GM03348 (cell line): ENCODE measurements at regions not wholly inside any gene's neighbourhood (a gene's known extent, or its start where the extent isn't known, plus 50 kb on each side); places are given as distances from the start of the nearest gene placed in this dataset.
"Not testable (repeated sequence)": the region's sequence is repeated elsewhere in the genome, so short reads cannot be mapped to it uniquely, and the experiment has no call there.

ENCODE experiments used
- DNase-seq: peaks from one replicate; pipeline ENCODE4 v3.0.0; 2012; ENCODE audit warnings: low spot score

DNA sequence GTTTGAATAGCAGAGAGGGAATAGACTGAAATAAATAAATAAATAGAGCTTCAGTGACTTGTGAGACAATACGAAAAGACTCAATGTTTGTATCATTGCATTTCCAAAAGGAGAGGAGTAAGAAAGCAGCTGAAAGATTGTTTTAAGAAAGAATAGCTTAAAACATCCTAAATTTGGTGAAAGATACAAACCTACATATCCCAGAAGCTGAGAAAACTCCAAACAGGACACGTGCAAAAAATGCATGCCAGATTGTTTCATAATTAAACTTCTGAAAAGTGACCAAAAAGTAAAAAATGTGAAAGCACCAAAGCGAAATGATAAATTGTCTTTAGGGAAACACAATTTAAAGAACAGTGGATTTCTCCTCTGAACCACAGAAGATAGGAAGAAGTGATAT, 711.0 kb downstream of the AACS start:
- no peak for DNase-seq

DNA sequence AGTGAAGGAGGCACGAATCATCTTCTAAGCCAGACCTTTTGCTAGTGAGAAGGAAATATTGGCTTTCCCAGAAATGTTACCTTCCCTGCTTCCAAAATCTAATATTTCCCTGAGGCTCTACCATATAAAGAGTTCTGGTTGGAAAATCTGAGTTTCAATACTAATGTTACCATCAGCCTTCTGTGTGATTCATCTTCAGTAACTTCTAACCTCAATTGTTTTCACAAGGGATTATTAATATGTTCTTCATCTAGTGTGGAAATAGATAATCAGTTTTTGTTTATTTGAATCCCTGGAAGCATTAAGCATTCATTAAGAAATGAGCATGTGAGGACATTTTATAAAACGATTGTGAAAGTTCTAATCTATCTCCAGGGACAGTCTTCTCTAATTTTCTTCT, 720.9 kb downstream of the AACS start:
- DNase-seq = no peak

DNA sequence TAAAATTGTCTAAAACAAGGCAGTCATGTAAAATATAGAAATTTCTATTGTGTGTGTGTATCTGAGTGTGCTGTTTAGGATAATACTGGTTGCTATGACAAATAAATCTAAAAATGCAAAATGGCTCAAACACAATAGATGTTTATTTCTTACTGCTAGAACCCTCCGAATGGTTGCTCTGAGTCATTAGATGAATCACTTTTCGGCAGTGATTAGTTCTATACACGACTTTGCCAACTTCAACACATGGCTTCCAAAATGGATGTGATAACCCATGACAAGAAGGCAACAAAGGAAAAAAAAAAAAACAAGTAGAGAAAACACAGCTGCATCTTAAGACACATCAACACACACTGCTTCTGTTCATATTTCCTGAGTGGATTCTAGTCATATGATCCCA, 729.2 kb downstream of the AACS start:
- no peak for DNase-seq

DNA sequence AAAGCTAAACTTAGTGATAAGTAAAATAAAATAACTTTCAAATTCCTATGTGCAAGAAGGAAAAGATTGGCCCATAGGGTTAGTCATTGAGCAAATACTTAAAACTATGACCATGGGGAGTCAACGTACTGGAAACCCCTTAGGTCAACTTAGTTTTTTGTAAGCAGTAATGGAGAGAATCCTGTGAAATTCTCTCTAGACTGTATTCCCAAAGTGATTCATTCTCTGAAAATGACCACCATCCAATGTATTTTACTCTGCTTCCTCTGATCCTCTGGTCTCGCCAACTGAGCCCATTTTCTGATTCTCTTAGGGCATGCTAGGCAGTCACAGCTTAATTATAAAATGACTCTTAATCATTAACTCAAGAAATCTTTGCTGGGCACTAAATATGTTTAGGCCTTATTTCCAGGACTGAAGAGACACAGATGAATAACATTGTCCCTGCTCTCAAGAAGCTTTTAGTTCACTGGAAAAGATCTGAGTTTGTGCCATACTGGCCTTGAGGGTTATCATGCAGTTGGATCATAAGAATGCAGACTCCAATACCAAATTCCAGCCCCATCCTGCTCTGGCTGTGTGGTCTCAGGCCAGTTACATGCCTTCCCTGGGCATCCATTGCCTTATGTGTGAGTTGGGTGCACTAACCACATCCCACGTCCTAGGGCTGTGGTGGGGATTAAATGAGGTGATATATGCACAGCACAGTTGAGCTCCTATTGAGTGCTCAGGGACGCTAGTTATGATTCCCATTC, 732.4 kb downstream of the AACS start:
- no peak for DNase-seq

DNA sequence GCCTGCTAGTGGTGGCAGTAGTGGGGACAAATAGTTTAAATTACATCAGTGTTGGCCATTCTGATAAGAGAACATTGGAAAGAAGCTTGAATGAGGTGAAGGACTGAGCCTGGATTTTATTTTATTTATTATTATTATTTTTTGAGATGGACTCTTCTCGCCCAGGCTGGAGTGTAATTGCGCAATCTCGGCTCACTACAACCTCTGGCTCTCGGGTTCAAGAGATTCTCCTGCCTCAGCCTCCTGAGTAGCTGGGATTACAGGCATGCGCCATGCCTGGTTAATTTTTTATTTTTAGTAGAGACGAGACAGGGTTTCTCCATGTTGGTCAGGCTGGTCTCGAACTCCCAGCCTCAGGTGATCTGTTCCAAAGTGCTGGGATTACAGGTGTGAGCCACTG, 739.4 kb downstream of the AACS start:
- DNase-seq = no peak

DNA sequence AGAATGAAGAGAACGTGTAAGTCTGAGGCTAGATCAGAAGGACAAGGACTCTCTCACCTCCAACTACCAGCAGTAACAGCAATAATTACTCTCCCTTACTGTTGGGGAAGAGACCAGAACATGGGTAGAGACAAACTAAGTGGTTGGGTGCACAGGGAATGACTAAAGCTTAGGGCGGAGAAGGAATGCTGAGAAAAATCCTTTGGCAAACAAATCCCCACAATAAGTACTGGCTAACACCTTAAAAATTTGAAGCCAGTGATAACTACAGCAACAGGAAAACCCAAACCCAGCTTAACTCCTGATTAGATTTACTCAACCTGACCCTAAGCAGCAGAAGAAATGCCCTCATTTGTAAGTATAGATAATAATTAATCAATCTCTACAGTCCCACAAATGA, 759.0 kb downstream of the AACS start:
- no peak for DNase-seq

DNA sequence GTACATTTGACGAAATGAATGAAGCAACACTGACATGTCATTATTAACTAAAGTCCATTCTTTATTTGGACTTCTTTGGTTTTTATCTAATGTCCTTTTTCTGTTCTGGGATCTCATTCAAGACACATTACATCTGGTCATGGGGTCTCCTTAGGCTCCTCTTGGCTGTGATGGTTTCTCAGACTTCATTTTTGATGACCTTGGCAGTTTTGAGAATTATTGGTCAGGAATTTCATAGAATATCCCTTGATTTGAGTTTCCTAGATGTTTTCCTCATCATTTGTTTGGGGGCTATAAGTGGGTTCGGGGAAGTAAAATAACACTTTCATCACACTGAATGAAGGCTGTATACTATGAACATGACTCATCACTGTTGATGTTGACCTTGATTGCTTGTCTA, 770.6 kb downstream of the AACS start:
- no peak for DNase-seq

DNA sequence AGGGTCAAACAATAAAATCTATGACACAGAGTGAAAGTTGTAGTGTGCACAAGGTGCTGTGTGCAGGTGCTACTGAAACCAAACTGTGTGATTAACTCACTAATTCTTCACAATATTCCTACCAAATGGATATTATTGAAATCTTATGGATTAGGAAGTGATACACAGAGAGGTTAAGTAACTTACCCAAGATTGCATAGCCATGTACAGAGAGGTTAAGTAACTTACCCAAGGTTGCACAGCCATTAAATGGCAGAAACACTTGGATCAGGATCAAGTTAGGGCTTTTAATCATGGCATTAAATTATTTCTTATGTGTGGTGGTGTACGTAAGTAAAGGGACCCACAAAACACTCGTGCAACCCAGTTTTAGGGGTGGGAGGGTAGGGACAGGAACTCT, 771.4 kb downstream of the AACS start:
- no peak for DNase-seq

DNA sequence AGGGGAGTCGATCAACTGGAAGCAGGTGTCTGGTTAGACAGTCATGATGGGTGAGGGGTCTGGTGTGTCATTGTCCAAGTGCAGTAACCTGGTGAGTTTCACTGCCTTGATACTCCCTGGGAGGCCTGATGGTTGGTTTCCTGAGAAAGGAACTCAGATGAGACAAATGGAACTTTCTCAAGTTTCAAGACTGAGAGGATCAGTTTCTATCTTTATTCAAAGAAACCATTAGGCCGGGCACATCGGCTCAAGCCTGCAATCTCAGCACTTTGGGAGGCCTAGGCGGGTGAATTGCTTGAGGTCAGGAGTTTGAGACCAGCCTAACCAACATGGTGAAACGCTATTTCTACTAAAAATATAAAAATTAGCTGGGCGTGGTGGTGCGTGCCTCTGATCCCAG, 776.1 kb downstream of the AACS start:
- DNase-seq = no peak

DNA sequence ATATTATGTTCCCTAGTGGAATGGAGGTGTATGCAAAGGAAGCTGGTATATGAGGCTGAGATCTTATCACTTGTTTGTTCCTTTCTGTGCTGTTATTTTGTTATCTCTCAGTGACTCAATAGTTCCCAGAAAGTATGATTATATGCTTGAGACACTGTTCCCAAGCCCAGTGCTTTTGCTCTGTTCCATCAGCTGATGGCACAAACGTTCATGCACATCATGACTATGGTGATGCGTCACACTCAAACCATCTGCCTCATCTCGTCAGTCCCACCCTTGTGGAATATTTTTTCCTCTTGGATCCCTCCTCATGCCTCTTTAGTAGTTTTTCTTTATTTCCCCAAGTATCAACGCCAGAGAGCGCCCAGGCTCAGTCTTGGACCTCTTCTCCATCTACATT, 786.9 kb downstream of the AACS start:
- no peak for DNase-seq

DNA sequence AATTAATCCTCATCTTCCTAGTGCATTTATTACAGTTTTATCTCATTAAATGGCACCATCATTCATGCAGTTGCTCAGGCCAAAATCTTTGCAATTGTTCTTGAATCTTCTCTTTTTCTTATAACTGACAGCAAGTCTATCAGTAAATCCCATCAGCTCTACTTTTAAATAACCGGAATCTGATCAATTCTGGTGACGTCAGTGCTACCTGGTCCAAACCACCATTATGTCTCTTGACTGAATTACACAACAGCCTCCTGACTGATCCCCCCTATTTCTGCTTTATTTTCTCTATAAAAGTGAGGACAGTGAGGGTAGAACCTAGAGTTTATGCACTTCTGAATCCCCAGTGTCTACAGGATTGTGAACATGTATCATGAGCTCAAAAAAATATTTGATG, 787.4 kb downstream of the AACS start:
- no peak for DNase-seq

DNA sequence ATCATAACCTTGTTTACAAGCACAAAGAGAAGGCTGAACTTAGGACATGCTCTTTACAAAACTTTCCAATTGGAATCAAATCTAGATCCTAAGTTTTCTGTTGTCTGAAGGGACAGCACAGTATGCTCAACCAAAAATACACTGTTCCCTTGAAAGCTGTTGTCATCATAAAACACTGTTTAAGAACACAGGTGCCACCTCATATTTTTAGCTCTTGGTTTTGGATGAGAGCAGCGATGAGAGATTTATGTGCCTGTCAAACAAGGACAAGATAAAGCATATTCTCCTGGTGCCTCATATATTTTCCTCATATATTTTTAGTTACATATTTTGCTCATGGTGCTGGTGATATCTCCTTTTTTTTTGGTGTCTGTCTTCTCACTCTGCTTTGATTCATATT, 788.4 kb downstream of the AACS start:
- no peak for DNase-seq

DNA sequence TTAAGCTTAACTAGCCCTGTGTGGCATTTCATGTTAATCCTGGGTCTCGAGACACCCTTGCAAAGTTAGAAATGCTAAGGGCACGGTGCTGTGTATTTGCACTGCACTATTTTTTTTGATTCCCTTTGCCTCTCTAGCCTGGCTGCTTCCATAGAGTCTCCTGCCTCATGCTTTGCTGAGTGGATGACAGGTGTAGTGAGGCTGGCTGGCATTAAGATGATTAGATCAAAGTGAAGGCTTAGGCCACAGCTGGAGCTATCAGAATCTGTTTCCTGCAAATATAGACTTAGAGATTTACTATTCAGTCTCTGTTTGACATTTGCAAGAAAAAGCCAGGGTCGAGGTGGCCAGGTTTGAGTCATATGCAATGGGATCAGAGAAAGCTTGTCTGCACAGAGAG, 791.1 kb downstream of the AACS start:
- no peak for DNase-seq

DNA sequence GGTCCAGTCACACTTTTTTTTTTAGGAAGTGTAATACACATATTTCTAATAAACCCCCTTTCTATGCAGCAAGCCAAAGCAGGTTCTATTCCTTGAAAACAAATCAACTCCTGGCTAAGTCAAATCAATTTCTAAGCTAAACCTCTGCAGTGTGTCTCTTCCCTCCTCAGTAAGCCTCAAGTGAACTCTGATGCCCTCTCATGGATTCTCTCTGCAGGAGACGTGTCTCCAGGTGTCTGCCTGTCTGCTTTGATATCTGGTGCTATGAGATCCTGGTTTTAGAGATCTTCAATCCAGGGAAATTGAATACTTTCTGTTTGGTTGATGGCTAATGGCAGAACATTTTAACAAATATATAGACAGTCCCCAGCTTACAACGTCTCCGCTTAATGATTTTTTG, 791.7 kb downstream of the AACS start:
- DNase-seq = no peak

DNA sequence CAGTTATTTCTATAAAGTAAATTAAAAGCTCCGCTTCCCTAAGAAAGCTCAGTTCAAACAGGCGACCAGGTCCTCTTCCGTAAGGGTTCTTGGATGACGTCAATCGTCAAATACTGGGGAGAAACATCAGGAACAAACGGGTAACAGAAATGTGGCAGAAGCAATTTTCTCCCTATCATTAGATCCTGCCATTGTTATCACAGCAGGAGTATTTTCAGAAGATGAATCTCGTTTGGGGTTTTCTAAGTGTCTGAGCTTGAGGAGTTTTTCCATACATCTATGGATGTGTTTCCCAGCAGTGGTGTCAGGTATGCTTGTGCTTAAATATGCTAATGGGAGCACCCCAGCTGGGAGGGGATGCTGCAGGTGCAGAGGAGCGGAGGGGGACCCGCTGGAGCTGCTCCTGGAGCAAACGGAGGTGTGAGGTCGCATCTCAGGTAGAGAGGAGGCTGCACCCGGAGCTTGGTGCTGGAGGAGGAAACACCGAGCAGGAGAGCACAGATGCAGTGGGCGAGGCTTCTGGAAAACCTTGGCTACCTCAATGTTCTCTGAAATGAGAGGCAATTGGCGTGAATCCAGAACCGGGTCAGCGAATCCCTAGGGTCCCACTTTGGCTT, 795.5 kb downstream of the AACS start:
- no peak for DNase-seq

DNA sequence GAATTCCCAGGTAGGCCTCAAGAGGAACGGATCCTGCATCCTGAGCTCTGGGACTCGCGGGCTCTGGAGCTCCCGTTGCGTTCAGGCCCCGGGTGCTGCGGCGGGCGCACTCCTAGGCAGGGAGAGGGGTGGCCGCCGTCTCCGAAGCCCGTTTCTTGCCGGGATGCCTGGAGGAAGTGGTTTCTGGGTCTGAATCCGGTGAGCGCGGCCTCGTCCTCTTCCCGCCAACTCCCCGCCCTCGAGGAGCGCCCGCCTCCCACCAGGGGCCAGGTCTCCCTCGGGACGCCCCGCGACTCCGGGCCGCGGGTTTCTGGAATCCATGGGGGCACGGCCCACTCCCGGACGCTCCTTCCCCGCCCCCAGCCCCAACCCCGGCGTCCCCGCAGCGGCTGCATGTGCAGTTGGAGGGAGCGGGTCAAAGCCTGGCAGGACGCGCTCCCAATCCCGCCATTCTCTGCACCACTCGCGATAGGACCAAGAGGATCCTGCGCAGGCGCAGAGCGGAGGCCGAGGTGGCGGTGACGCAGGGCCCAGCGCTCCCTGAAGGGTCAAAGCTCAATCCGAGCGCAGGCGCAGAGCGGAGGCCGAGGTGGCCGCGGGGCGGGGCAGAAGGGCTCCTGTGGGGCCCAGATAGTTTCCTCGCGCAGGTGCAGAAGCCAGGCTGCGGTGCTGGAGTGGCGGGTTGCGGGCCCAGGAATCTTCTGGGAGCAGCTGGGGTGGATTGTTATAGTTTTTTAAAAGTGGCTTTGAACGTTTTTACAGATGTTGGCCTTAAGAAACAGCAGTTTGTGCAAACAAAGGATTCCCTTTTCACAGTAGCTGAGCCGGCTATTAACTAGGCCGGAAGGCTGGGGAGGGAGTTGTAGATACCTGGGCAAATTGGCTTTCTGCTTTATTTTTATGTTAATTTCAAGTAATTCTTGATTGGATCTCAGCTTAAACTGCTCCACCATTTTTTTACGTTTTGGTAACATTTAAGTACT, 796.4 kb downstream of the AACS start:
- no peak for DNase-seq

DNA sequence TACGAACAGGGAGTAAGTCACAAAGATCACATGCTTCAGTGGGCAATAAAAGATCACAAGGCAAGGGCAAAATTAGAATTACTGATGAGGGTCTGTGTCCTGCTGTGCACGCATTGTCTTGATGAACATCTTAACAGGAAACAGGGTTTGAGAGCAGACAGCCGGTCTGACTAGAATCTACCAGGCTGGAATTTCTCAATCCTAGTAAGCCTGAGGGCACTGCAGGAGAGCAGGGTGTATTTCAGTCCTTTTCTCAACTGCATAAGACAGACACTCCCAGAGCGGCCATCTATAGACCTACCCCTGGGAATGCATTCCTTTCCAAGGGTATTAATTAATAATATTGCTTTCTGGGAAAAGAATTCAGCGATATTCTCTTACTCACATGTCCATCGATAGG, 800.0 kb downstream of the AACS start:
- not testable (repeated sequence) for DNase-seq

DNA sequence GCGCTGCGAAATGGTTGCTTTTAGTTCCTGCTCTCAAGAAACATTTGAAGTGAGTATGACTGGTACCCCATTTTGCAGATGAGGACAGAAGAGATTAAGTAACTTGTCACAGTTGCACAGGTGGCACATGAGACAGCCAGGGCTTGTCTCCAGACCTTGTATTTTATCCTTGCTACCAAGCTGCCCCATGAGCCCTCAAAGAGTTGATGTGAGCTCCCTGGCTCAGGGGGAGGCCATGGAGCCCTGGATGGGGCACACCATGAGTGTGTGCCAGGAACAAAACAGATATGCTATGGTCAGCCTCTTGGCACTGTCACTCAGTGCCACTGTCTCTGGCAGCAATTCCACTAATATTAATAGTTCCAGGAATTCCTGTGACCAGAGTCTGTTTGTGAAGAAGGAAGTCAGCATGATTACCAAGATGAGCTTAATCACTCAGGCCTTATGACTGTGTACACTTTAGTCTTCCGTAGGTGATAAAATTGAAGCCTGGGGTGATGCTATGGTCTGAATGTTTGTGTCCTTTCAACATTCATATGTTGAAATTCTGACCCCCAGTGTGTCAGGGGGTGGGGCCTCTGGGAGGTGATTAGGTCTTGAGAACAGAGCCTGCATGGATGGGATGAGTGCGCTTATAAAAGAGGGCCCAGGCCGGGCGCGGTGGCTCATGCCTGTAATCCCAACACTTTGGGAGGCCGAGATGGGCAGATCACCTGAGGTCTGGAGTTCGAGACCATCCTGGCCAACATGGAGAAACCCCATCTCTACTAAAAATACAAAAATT, 806.8 kb downstream of the AACS start:
- DNase-seq = no peak

DNA sequence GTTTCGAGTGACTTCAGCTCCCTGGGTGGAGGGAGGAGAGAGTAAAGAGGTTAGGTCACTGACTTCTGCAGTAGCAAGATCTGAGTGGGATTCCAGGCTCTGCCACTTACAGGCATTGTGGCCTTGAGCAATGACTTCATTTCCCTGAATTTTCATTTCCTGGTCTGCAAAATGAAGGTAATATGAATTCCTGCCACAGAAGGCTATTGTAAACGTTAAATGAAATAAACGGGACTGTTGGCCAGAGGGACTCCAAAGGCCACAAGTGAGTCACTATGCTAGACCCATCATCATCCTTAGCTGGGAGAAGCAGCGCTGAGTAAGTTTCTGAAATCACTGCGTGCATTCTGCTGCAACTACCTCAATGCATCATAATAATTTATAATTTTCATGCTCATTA, 807.8 kb downstream of the AACS start:
- no peak for DNase-seq

DNA sequence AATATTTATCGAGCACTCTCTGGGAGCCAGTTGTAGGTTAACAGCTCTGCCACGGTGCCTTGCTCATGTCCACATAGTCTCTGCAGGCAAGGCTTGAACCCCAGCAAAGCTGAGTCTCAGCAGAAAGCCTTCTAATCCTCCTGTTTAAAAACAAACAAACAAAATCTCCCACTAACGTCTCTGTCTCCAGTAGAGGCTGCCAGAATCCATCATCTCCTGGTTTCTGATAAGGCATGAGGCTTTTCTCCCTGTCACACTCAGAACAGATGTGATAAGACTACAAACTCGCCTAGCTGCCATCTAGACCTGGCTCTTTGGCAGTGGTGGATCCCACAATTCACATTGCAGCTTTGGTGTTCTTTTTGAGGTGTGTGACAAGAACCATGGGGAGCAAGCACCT, 813.2 kb downstream of the AACS start:
- no peak for DNase-seq

DNA sequence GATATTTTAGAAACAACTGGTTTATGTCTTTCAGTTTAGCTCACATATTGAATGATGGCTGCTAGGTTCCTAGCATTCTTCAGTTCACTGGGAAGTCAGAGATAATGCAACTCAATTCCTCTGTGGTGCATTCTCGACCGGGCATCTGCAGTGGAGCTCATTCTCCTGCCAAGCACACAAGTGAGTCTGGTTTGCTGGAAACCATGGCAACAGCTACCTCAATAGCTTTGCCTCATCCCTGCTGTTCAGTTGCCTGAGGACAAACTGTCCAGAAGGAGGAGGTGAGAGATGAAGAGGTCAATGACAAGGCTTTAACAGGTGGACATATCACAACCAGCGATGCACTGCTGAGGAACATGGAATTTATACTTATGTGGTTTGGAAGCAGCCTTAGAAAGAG, 816.9 kb downstream of the AACS start:
- DNase-seq = no peak

DNA sequence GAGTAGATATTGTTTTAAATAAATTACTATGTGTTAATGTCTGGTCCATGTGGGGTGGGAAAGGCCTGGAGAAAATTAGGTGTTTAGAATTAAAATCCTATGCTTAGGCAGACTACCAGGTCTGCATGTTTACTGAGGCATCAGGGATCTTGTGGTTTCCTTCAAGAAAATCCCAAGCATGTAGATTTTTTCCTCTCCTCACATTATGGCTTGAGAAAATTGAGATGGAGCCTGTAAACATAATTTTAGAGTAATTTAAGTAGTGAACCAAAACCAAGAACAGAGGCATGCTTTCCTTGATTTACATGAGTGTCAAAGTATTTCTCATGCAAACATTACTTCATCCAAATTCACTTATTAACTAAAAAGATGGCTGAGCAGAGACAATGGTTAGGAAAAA, 823.7 kb downstream of the AACS start:
- DNase-seq = no peak
